DMS79 treated with DMSO at 0.1 percent for 48 hours (cell line): ENCODE measurements at regions not wholly inside any gene's neighbourhood (a gene's known extent, or its start where the extent isn't known, plus 50 kb on each side); places are given as distances from the start of the nearest gene placed in this dataset.

ENCODE experiments used
- DNase-seq: peaks from one replicate; lab custom pipeline; 2025; lab: John Stamatoyannopoulos, UW

GRCh38 chr1:5009376-5010065, 355.1 kb downstream of the AJAP1 start:
- DNase-seq, result no peak

- DNase-seq, result no peak
Observed at GRCh38 chr1:5005171-5005570, 350.8 kb downstream of the AJAP1 start.

- DNase-seq, result no peak
Observed at GRCh38 chr1:5002676-5003075, 348.3 kb downstream of the AJAP1 start.

- no peak for DNase-seq
Observed at GRCh38 chr1:5001466-5001865, 347.1 kb downstream of the AJAP1 start.

- no peak for DNase-seq
Observed at GRCh38 chr1:4986306-4986705, 331.9 kb downstream of the AJAP1 start.

GRCh38 chr1:4984841-4985240, 330.4 kb downstream of the AJAP1 start:
- no peak for DNase-seq

GRCh38 chr1:4980211-4980610, 325.8 kb downstream of the AJAP1 start:
- DNase-seq, result no peak

GRCh38 chr1:4978660-4979390, 324.4 kb downstream of the AJAP1 start:
- no peak for DNase-seq

GRCh38 chr1:4977701-4978100, 323.3 kb downstream of the AJAP1 start:
- no peak for DNase-seq

GRCh38 chr1:4976859-4977440, 322.5 kb downstream of the AJAP1 start:
- DNase-seq, result no peak

GRCh38 chr1:4975856-4976255, 321.4 kb downstream of the AJAP1 start:
- DNase-seq, result no peak

GRCh38 chr1:4974981-4975685, 320.7 kb downstream of the AJAP1 start:
- DNase-seq, result no peak

GRCh38 chr1:4973341-4973740, 318.9 kb downstream of the AJAP1 start:
- DNase-seq, result no peak

- no peak for DNase-seq
Observed at GRCh38 chr1:4972761-4973320, 318.4 kb downstream of the AJAP1 start.

GRCh38 chr1:4971666-4972065, 317.3 kb downstream of the AJAP1 start:
- no peak for DNase-seq

GRCh38 chr1:4970532-4970931, 316.1 kb downstream of the AJAP1 start:
- no peak for DNase-seq

GRCh38 chr1:4969556-4970129, 315.2 kb downstream of the AJAP1 start:
- no peak for DNase-seq

- DNase-seq, result no peak
Observed at GRCh38 chr1:4965346-4966075, 311.1 kb downstream of the AJAP1 start.

- DNase-seq, result no peak
Observed at GRCh38 chr1:4964634-4965345, 310.4 kb downstream of the AJAP1 start.

- DNase-seq, result no peak
Observed at GRCh38 chr1:4963251-4963650, 308.8 kb downstream of the AJAP1 start.

GRCh38 chr1:4962836-4963235, 308.4 kb downstream of the AJAP1 start:
- no peak for DNase-seq
